ENCODE measurements at regions not wholly inside any gene's neighbourhood (a gene's known extent, or its start where the extent isn't known, plus 50 kb on each side); places are given as distances from the start of the nearest gene placed in this dataset.

DNA sequence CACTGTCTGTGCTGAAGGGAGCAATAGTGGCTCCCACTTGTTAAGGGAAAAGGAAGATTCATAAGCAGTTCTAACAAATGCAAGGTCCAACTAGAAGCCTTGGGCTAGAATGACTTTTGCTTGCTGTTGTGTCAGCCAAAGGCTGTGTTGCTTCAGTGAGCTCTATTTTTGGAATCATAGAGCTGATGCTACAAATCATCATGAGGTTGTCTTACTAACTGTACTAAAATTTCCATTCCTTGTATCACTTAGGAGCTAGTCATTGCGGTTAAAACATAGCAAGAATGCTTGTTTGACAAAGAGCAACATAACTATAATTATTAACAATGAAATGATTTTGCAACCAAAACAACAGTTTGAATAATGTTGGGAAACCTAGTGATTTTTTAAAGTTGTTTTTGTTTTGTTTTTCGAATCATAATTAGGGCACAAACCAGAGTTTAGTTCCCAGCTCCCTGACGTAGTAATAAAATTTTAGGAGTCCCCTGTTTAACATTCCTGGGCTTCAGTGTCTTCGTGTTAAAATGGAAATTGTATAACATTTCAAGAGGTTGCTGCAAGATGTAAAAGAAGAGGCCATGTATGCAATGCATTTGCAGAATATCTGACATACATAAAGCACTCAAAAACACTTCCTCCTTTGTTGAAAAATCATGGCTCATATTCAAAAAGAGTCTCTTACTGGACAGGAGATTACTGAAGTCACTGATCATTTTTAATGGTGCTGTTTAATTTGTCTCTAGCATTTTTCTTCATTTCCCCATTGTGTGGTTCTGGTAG, 183.4 kb downstream of the MACC1 start:
- POLR2A ChIA-PET = no interaction called here
- Histone ChIP-seq H3K4me3 (ENCODE audit: low read depth, low read length) (no peak overlapping the region), H3K9me3 (ENCODE audit: control insufficient read depth, insufficient read depth, low read length) (no peaks in the 10 kb centered on the region), H3K27ac (ENCODE audit: low read depth, low read length) (no peak overlapping the region), H3K27me3 (ENCODE audit: control insufficient read depth, insufficient read depth, low read length) (no peaks in the 10 kb centered on the region)
- CTCF ChIA-PET = no interaction called here
- peak; percentile 10 for DNase-seq (ENCODE audit: low read depth, low spot score)
- TF ChIP-seq, protein P1, sequence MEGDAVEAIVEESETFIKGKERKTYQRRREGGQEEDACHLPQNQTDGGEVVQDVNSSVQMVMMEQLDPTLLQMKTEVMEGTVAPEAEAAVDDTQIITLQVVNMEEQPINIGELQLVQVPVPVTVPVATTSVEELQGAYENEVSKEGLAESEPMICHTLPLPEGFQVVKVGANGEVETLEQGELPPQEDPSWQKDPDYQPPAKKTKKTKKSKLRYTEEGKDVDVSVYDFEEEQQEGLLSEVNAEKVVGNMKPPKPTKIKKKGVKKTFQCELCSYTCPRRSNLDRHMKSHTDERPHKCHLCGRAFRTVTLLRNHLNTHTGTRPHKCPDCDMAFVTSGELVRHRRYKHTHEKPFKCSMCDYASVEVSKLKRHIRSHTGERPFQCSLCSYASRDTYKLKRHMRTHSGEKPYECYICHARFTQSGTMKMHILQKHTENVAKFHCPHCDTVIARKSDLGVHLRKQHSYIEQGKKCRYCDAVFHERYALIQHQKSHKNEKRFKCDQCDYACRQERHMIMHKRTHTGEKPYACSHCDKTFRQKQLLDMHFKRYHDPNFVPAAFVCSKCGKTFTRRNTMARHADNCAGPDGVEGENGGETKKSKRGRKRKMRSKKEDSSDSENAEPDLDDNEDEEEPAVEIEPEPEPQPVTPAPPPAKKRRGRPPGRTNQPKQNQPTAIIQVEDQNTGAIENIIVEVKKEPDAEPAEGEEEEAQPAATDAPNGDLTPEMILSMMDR (IDR thresholded peaks at IDR 0.05; ENCODE audit: low read depth, low read length) = no peak

DNA sequence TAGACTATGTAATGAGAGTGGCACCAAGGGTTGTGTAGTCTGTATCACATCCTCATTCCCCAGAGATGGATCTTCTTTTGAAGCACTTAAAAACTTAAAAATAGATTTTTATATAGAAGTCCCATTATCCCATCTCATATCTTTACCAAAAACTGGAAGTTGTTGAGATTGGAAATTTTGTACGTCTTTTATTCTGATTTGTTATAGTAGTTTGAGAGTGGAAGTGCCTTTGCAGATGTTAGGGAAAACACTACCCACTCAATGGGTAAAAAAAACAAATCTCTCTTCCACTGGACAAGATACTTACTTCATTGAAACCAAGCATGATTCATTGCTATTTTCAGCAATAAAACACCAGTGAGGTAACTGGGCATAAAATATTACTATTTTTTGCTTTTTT, 184.4 kb downstream of the MACC1 start:
- Histone ChIP-seq H3K9me3 (ENCODE audit: control insufficient read depth, insufficient read depth, low read length) (no peaks in the 10 kb centered on the region), H3K27ac (ENCODE audit: low read depth, low read length) (no peak overlapping the region), H3K27me3 (ENCODE audit: control insufficient read depth, insufficient read depth, low read length) (no peaks in the 10 kb centered on the region), H3K4me3 (ENCODE audit: low read depth, low read length) (no peak overlapping the region)
- DNase-seq (ENCODE audit: low read depth, low spot score) = no peak
- TF ChIP-seq, protein P1 (IDR thresholded peaks at IDR 0.05; ENCODE audit: low read depth, low read length) = no peak
- CTCF ChIA-PET = no interaction called here
- POLR2A ChIA-PET = no interaction called here

GRCh38 chr7:20030915-20031362, 186.2 kb downstream of the MACC1 start:
- Histone ChIP-seq H3K27me3 (ENCODE audit: control insufficient read depth, insufficient read depth, low read length) (no peaks in the 10 kb centered on the region), H3K27ac (ENCODE audit: low read depth, low read length) (no peak overlapping the region), H3K9me3 (ENCODE audit: control insufficient read depth, insufficient read depth, low read length) (no peaks in the 10 kb centered on the region), H3K4me3 (ENCODE audit: low read depth, low read length) (no peak overlapping the region)
- peak; percentile 11 for DNase-seq (ENCODE audit: low read depth, low spot score)
- TF ChIP-seq, protein P1 (IDR thresholded peaks at IDR 0.05; ENCODE audit: low read depth, low read length) = no peak
- POLR2A ChIA-PET = interaction anchor here (1.0 kb wide), 1 partner anchor 300 kb away, joined by 3 read pairs; the partner anchor contains the start of gene ITGB8
- CTCF ChIA-PET = interaction anchor here (0.7 kb wide), 1 partner anchor 322 kb away, joined by 3 read pairs; the partner anchor contains the start of gene POLR1F

- POLR2A ChIA-PET = interaction anchor here (1.0 kb wide), 1 partner anchor 300 kb away, joined by 3 read pairs; the partner anchor contains the start of gene ITGB8
- CTCF ChIA-PET = interaction anchor here (0.7 kb wide), 1 partner anchor 322 kb away, joined by 3 read pairs; the partner anchor contains the start of gene POLR1F
- Histone ChIP-seq H3K9me3 (ENCODE audit: control insufficient read depth, insufficient read depth, low read length) (no peaks in the 10 kb centered on the region), H3K27ac (ENCODE audit: low read depth, low read length) (no peak overlapping the region), H3K4me3 (ENCODE audit: low read depth, low read length) (no peak overlapping the region), H3K27me3 (ENCODE audit: control insufficient read depth, insufficient read depth, low read length) (no peaks in the 10 kb centered on the region)
- TF ChIP-seq, protein P1 (IDR thresholded peaks at IDR 0.05; ENCODE audit: low read depth, low read length) = no peak
- no peak for DNase-seq (ENCODE audit: low read depth, low spot score)
These were observed 186.8 kb downstream of the MACC1 start for GRCh38 chr7:20030417-20030816.

DNA sequence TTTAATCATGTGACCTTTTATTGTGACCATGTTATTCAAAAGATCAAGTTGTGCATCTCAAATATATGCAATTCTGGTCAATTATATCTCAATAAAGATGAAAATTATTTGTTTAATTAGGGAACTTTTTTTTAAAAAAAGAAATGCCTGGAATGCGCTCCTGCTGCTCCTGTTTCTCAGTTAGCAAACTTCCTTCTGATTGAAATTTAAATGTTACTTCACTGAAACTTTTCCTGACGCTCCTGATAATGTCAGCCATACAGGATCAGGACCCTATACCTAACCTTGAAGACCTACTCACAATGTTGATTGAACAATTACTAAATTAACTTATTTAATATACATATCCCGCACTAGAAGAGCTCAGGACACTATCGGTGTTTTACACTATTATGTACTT, 190.4 kb downstream of the MACC1 start:
- TF ChIP-seq, protein P1 (IDR thresholded peaks at IDR 0.05; ENCODE audit: low read depth, low read length) = no peak
- Histone ChIP-seq H3K4me3 (ENCODE audit: low read depth, low read length) (no peak overlapping the region), H3K27ac (ENCODE audit: low read depth, low read length) (no peak overlapping the region), H3K27me3 (ENCODE audit: control insufficient read depth, insufficient read depth, low read length) (no peaks in the 10 kb centered on the region), H3K9me3 (ENCODE audit: control insufficient read depth, insufficient read depth, low read length) (no peaks in the 10 kb centered on the region)
- CTCF ChIA-PET = no interaction called here
- POLR2A ChIA-PET = no interaction called here
- DNase-seq (ENCODE audit: low read depth, low spot score) = no peak

All from AG04450 (cell line).